Esophagus muscularis mucosa (tissue), 4 donors: ENCODE measurements at regions not wholly inside any gene's neighbourhood (a gene's known extent, or its start where the extent isn't known, plus 50 kb on each side); places are given as distances from the start of the nearest gene placed in this dataset.

Experiments used
- DNase-seq: peaks from one replicate; pipeline ENCODE4 v3.0.0-alpha.2; 2017; ENCODE audit errors: extremely low spot score
- H3K27ac ChIP-seq, 4 donors: fragments of 200-600 bp; sonication (generic); replicated peaks in 1 of 4; 1 replicate in 3 of 4; 2 replicates in 1 of 4; pipeline ENCODE4 v1.5.1; 2016 to 2019; ENCODE audit warnings: mild to moderate bottlenecking in 1 of 4
- H3K27me3 ChIP-seq, 4 donors: fragments of 200-600 bp; sonication (generic); one replicate each; pipeline versions ENCODE4 v1.5.1 to v1.6.0; 2016 to 2019
- H3K36me3 ChIP-seq, 4 donors: fragments of 200-600 bp; sonication (generic); one replicate each; pipeline ENCODE4 v1.5.1; 2016 to 2019
- H3K4me1 ChIP-seq, 4 donors: fragments of 200-600 bp; sonication (generic); one replicate each; pipeline ENCODE4 v1.5.1; 2016 to 2019
- H3K4me3 ChIP-seq, 4 donors: fragments of 200-600 bp; sonication (generic); 1 replicate in 2 of 4; 2 replicates in 2 of 4; pipeline ENCODE4 v1.5.1; 2016 to 2019; ENCODE audit warnings: mild to moderate bottlenecking in 4 of 4, moderate library complexity in 1 of 4
- H3K9me3 ChIP-seq, 4 donors: fragments of 200-600 bp; sonication (generic); 1 replicate in 3 of 4; 2 replicates in 1 of 4; pipeline ENCODE4 v1.5.1; 2016 to 2019
- CTCF ChIP-seq, 3 experiments: fragments of 200-600 bp in 2 of 3; fragments of 450-650 bp in 1 of 3; sonication (generic) in 2 of 3; IDR thresholded peaks; one replicate each; pipeline ENCODE4 v1.5.1; 2017 to 2019; ENCODE audit warnings: antibody characterized with exemption in 3 of 3, mild to moderate bottlenecking in 2 of 3, moderate library complexity in 1 of 3
- EP300 ChIP-seq: sonication (generic); formaldehyde crosslinking; IDR thresholded peaks from one replicate; pipeline ENCODE4 v1.6.1; 2017; ENCODE audit warnings: antibody characterized with exemption
- POLR2A ChIP-seq: fragments of 450-650 bp; IDR thresholded peaks from one replicate; pipeline ENCODE4 v1.6.1; 2017; ENCODE audit warnings: antibody characterized with exemption, moderate library complexity, mild to moderate bottlenecking, low read depth
- POLR2AphosphoS5 ChIP-seq, 2 donors: sonication (generic); formaldehyde crosslinking; IDR thresholded peaks; one replicate each; pipeline ENCODE4 v1.6.1; 2017; ENCODE audit warnings: antibody characterized with exemption in 2 of 2
- WGBS: methylation state at CpG from one replicate; pipeline ENCODE4 v1.1.5; 2018; 5-methylcytosine and 5-hydroxymethylcytosine counted together
- intact Hi-C: fragments of 100-400 bp; cut with DNase I; formaldehyde crosslinking; loops from one replicate; pipeline ENCODE4 v1.15.1; 2023

- no peaks in the 10 kb centered on the region for H3K36me3 ChIP-seq
- DNase-seq: no peak
- 100% methylated on average over 3 of the region's 4 CpGs for WGBS
- intact Hi-C loops: no loop called here
- no peak overlapping the region for H3K4me3 ChIP-seq
- TF ChIP-seq POLR2AphosphoS5 (IDR thresholded peaks at IDR 0.05) (no peak), EP300 (no peak), CTCF (IDR thresholded peaks at IDR 0.05) (no peak), POLR2A (no peak)
- no peak overlapping the region for H3K27ac ChIP-seq
- peaks cover 0 to 15% (median 0%) of the 10 kb centered on the region in 4 donors for H3K27me3 ChIP-seq
- peaks cover 0 to 7% (median 0%) of the 10 kb centered on the region in 4 donors for H3K9me3 ChIP-seq
- no peaks in the 10 kb centered on the region for H3K4me1 ChIP-seq
Observed at GRCh38 chr15:24748812-24749439, 73.4 kb downstream of the NPAP1 start.

GRCh38 chr15:24752354-24752753, 76.8 kb downstream of the NPAP1 start:
- no peak for TF ChIP-seq EP300
- TF ChIP-seq POLR2AphosphoS5 (IDR thresholded peaks at IDR 0.05): no peak
- TF ChIP-seq CTCF (IDR thresholded peaks at IDR 0.05): no peak
- TF ChIP-seq POLR2A: no peak
- Histone ChIP-seq H3K9me3 (peaks cover 0 to 7% (median 0%) of the 10 kb centered on the region in 4 donors), H3K27ac (no peak overlapping the region), H3K4me3 (no peak overlapping the region), H3K36me3 (no peaks in the 10 kb centered on the region), H3K27me3 (peaks cover 0 to 15% (median 0%) of the 10 kb centered on the region in 4 donors), H3K4me1 (no peaks in the 10 kb centered on the region)
- DNase-seq: no peak
- intact Hi-C loops: no loop called here
- 36% methylated on average over 3 of the region's 3 CpGs for WGBS

- no peaks in the 10 kb centered on the region for H3K4me1 ChIP-seq
- intact Hi-C loops: no loop called here
- 96% methylated on average over 5 of the region's 5 CpGs for WGBS
- DNase-seq: no peak
- no peaks in the 10 kb centered on the region for H3K9me3 ChIP-seq
- H3K27ac ChIP-seq: no peak overlapping the region
- no peaks in the 10 kb centered on the region for H3K36me3 ChIP-seq
- H3K27me3 ChIP-seq: no peaks in the 10 kb centered on the region
- no peak for TF ChIP-seq EP300
- no peak for TF ChIP-seq POLR2A
- no peak for TF ChIP-seq CTCF (IDR thresholded peaks at IDR 0.05)
- TF ChIP-seq POLR2AphosphoS5 (IDR thresholded peaks at IDR 0.05): no peak
- no peak overlapping the region for H3K4me3 ChIP-seq
Observed at GRCh38 chr15:24756101-24756500, 80.5 kb downstream of the NPAP1 start.

- H3K27me3 ChIP-seq: no peaks in the 10 kb centered on the region
- 78% methylated on average over 7 of the region's 7 CpGs for WGBS
- H3K4me1 ChIP-seq: no peaks in the 10 kb centered on the region
- intact Hi-C loops: no loop called here
- H3K36me3 ChIP-seq: no peaks in the 10 kb centered on the region
- H3K9me3 ChIP-seq: no peaks in the 10 kb centered on the region
- H3K27ac ChIP-seq: no peak overlapping the region
- H3K4me3 ChIP-seq: no peak overlapping the region
- DNase-seq: no peak
- TF ChIP-seq EP300 (no peak), CTCF (IDR thresholded peaks at IDR 0.05) (no peak), POLR2AphosphoS5 (IDR thresholded peaks at IDR 0.05) (no peak), POLR2A (no peak)
Observed at GRCh38 chr15:24760066-24760465, 84.5 kb downstream of the NPAP1 start.
